H1 (cell line): ENCODE measurements at regions not wholly inside any gene's neighbourhood (a gene's known extent, or its start where the extent isn't known, plus 50 kb on each side); places are given as distances from the start of the nearest gene placed in this dataset.

Experiments
- CTCF ChIA-PET: fragments of 300-600 bp; sonication (Branson Sonifier 250); formaldehyde crosslinking; loops from one replicate; lab custom pipeline; 2021; ENCODE audit not compliant: partially characterized antibody; lab: Charles Lee
- POLR2A ChIA-PET: fragments of 300-600 bp; sonication (Branson Sonifier 250); formaldehyde crosslinking; loops from one replicate; lab custom pipeline; 2021; ENCODE audit warnings: inconsistent platforms; ENCODE audit not compliant: partially characterized antibody; lab: Charles Lee
- DNase-seq, 2 experiments: peaks; one replicate each; pipeline versions ENCODE4 v3.0.0 to v3.0.0-alpha.2; 2010 to 2022; ENCODE audit warnings: low spot score in 2 of 2, low read depth in 1 of 2, mixed read lengths in 1 of 2
- FAIRE-seq: peaks from 2 replicates; lab custom pipeline; 2011; peaks lifted over from hg19 to GRCh38; lab: Jason Lieb, UNC
- H2AFZ ChIP-seq: 2 replicates; pipeline ENCODE4 v1.8.1; 2012; ENCODE audit warnings: low read length, inconsistent platforms
- H2AK5ac ChIP-seq: 2 replicates; pipeline ENCODE4 v1.6.1; 2013; ENCODE audit warnings: low read depth, low read length
- H2BK120ac ChIP-seq: replicated peaks from 2 replicates; pipeline ENCODE3; 2013; ENCODE audit warnings: low read depth, low read length, inconsistent platforms
- H2BK12ac ChIP-seq: 2 replicates; pipeline ENCODE4 v1.6.1; 2013; ENCODE audit warnings: low read depth, low read length
- H2BK15ac ChIP-seq: 2 replicates; pipeline ENCODE4 v1.6.1; 2013; ENCODE audit warnings: low read length
- H2BK20ac ChIP-seq: 2 replicates; pipeline ENCODE4 v1.6.1; 2013; ENCODE audit warnings: low read length
- H2BK5ac ChIP-seq: 2 replicates; pipeline ENCODE4 v1.6.1; 2013; ENCODE audit warnings: low read depth, low read length
- H3K14ac ChIP-seq: 2 replicates; pipeline ENCODE4 v1.6.1; 2013; ENCODE audit warnings: inconsistent platforms; ENCODE audit not compliant: insufficient read length
- H3K18ac ChIP-seq: 2 replicates; pipeline ENCODE4 v1.6.1; 2013; ENCODE audit warnings: low read length; ENCODE audit errors: extremely low read depth
- H3K23ac ChIP-seq: 2 replicates; pipeline ENCODE4 v1.6.1; 2013; ENCODE audit warnings: inconsistent platforms; ENCODE audit not compliant: insufficient read length
- H3K23me2 ChIP-seq: 2 replicates; pipeline ENCODE4 v1.6.1; 2013; ENCODE audit warnings: low read depth, low read length
- H3K27ac ChIP-seq: 2 replicates; pipeline ENCODE4 v1.6.1; 2011; ENCODE audit warnings: low read depth, low read length, inconsistent platforms
- H3K27me3 ChIP-seq, 4 experiments: replicated peaks in 1 of 4; 1 replicate in 1 of 4; 2 replicates in 3 of 4; pipeline versions ENCODE4 v1.6.1 to v1.8.1; 2011 to 2013; ENCODE audit warnings: low read length in 3 of 4, mild to moderate bottlenecking in 3 of 4, inconsistent platforms in 2 of 4, mixed read lengths in 2 of 4, moderate library complexity in 1 of 4; ENCODE audit not compliant: control insufficient read depth in 3 of 4, insufficient read depth in 3 of 4; ENCODE audit errors: extremely low read depth in 1 of 4
- H3K36me3 ChIP-seq, 4 experiments: 2 replicates each; pipeline versions ENCODE4 v1.6.1 to v1.8.1; 2011 to 2013; ENCODE audit warnings: mild to moderate bottlenecking in 4 of 4, low read length in 3 of 4, moderate library complexity in 2 of 4, control low read depth in 1 of 4, inconsistent platforms in 1 of 4; ENCODE audit not compliant: insufficient read depth in 4 of 4, control insufficient read depth in 2 of 4
- H3K4ac ChIP-seq: replicated peaks from 2 replicates; pipeline ENCODE3; 2013; ENCODE audit warnings: low read length, low read depth, mixed read lengths, inconsistent platforms; ENCODE audit not compliant: insufficient read length
- H3K4me1 ChIP-seq, 4 experiments: replicated peaks in 1 of 4; 1 replicate in 1 of 4; 2 replicates in 3 of 4; pipeline versions ENCODE4 v1.6.1 to v1.8.1; 2011 to 2013; ENCODE audit warnings: low read length in 3 of 4, inconsistent platforms in 2 of 4, mixed read lengths in 1 of 4; ENCODE audit not compliant: insufficient read depth in 4 of 4, control insufficient read depth in 3 of 4
- H3K4me2 ChIP-seq, 2 experiments: 2 replicates each; pipeline versions ENCODE4 v1.6.1 to v1.8.1; 2011 to 2013; ENCODE audit warnings: low read depth in 2 of 2, low read length in 2 of 2, control low read depth in 1 of 2, inconsistent platforms in 1 of 2, mild to moderate bottlenecking in 1 of 2; ENCODE audit not compliant: insufficient read depth in 1 of 2
- H3K4me3 ChIP-seq, 4 experiments: fragments of 200-600, 300-600 bp in 1 of 4; sonication (generic), shearing (Covaris generic), sonication (Bioruptor Twin) in 1 of 4; 2 replicates each; pipeline versions ENCODE4 v1.5.1 to v1.8.1; 2011 to 2016; ENCODE audit warnings: low read length in 4 of 4, low read depth in 3 of 4, control low read depth in 2 of 4, inconsistent platforms in 2 of 4, mild to moderate bottlenecking in 2 of 4, mixed read lengths in 1 of 4, moderate library complexity in 1 of 4; ENCODE audit not compliant: insufficient read depth in 2 of 4; ENCODE audit errors: extremely low read depth in 1 of 4
- H3K56ac ChIP-seq: replicated peaks from 2 replicates; pipeline ENCODE3; 2013; ENCODE audit warnings: low read depth, mild to moderate bottlenecking, mixed read lengths, low read length, inconsistent platforms; ENCODE audit not compliant: insufficient read length
- H3K79me1 ChIP-seq: 2 replicates; pipeline ENCODE4 v1.6.1; 2013; ENCODE audit warnings: low read depth, low read length, control low read depth
- H3K79me2 ChIP-seq, 2 experiments: 2 replicates each; pipeline versions ENCODE4 v1.6.1 to v1.8.1; 2012 to 2013; ENCODE audit warnings: low read length in 2 of 2, mild to moderate bottlenecking in 2 of 2, inconsistent platforms in 1 of 2; ENCODE audit not compliant: insufficient read depth in 2 of 2, control insufficient read depth in 1 of 2
- H3K9ac ChIP-seq, 4 experiments: replicated peaks in 1 of 4; 1 replicate in 1 of 4; 2 replicates in 3 of 4; pipeline versions ENCODE4 v1.6.1 to v1.8.1; 2011 to 2013; ENCODE audit warnings: low read depth in 3 of 4, low read length in 3 of 4, control low read depth in 2 of 4, mild to moderate bottlenecking in 2 of 4, moderate library complexity in 2 of 4, inconsistent platforms in 1 of 4; ENCODE audit errors: extremely low read depth in 1 of 4
- H3K9me3 ChIP-seq, 2 experiments: 2 replicates each; pipeline versions ENCODE4 v1.6.1 to v1.8.1; 2012 to 2013; ENCODE audit warnings: mild to moderate bottlenecking in 2 of 2, moderate library complexity in 2 of 2, control low read depth in 1 of 2, inconsistent platforms in 1 of 2, low read depth in 1 of 2, low read length in 1 of 2, mixed read lengths in 1 of 2; ENCODE audit not compliant: insufficient read depth in 2 of 2
- H4K20me1 ChIP-seq, 2 experiments: replicated peaks in 1 of 2; 2 replicates each; pipeline versions ENCODE3 to v1.8.1; 2011 to 2013; ENCODE audit warnings: inconsistent platforms in 2 of 2, low read length in 2 of 2, mild to moderate bottlenecking in 1 of 2; ENCODE audit not compliant: insufficient read depth in 2 of 2, control insufficient read depth in 1 of 2
- H4K5ac ChIP-seq: 2 replicates; pipeline ENCODE4 v1.6.1; 2013; ENCODE audit warnings: low read length, low read depth, mixed read lengths, inconsistent platforms; ENCODE audit not compliant: insufficient read length
- H4K8ac ChIP-seq: 2 replicates; pipeline ENCODE4 v1.8.0; 2013; ENCODE audit warnings: mild to moderate bottlenecking, moderate library complexity, low read length, inconsistent platforms; ENCODE audit not compliant: insufficient read depth; ENCODE audit errors: extremely low read depth
- H4K91ac ChIP-seq: replicated peaks from 2 replicates; pipeline ENCODE3; 2013; ENCODE audit warnings: low read length, mixed read lengths, inconsistent platforms; ENCODE audit not compliant: insufficient read length
- BACH1 ChIP-seq: IDR thresholded peaks from 2 replicates; pipeline ENCODE4 v1.6.1; 2012; ENCODE audit warnings: low read length, improper control_type of control experiment
- EP300 ChIP-seq, 2 experiments: IDR thresholded peaks; 1 replicate in 1 of 2; 2 replicates in 1 of 2; pipeline ENCODE4 v1.6.1; 2011 to 2012; ENCODE audit warnings: low read depth in 2 of 2, low read length in 2 of 2, mild to moderate bottlenecking in 2 of 2, borderline replicate concordance in 1 of 2, inconsistent platforms in 1 of 2, moderate library complexity in 1 of 2
- SIRT6 ChIP-seq: IDR thresholded peaks from one replicate; pipeline ENCODE4 v1.7.1; 2012; ENCODE audit warnings: low read length, inconsistent platforms
- SP2 ChIP-seq: IDR thresholded peaks from 2 replicates; pipeline ENCODE4 v1.6.1; 2012; ENCODE audit warnings: mild to moderate bottlenecking, low read length, inconsistent platforms
- WGBS, 2 experiments: shearing (Covaris generic) in 1 of 2; methylation state at CpG; one replicate each; pipeline versions ENCODE4 v1.1.6 to v1.1.7; 2013 to 2015; ENCODE audit warnings: low lambda C conversion rate in 2 of 2, mixed read lengths in 2 of 2, inconsistent platforms in 1 of 2, low coverage in 1 of 2, missing lambda C conversion rate in 1 of 2; ENCODE audit not compliant: insufficient replicate concordance in 2 of 2, insufficient coverage in 1 of 2, insufficient read length in 1 of 2; ENCODE audit errors: extremely low coverage in 1 of 2, missing lambda C conversion rate in 1 of 2; 5-methylcytosine and 5-hydroxymethylcytosine counted together

DNA sequence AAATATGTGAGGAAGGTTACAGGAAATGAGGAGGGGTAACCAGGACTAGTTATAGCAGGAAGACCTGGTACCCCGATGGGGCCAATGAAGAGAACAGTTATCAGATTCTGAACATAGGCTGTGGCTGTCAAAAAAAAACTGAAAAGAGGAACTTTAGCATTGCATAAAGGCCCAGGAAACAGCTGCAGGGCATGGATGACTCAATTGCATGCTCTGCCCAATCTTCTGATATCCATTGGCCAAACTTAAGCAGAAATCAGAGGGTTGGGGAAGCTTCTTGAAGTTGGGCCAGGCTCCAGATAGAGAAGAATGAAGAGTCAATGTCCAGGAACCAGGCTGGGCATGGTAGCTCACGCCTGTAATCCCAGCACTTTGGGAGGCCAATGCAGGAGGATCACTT lies 1222.4 kb upstream of the PRKX start:
- H3K4me1 ChIP-seq = no peaks in the 10 kb centered on the region
- H3K56ac ChIP-seq = no peak overlapping the region
- H3K4me3 ChIP-seq = no peak overlapping the region
- POLR2A ChIA-PET = no interaction called here
- H3K27ac ChIP-seq = no peak overlapping the region
- no peak overlapping the region for H4K8ac ChIP-seq
- no peak overlapping the region for H3K4ac ChIP-seq
- FAIRE-seq (no peak), DNase-seq (no peak)
- H3K9me3 ChIP-seq = no peaks in the 10 kb centered on the region
- no peak overlapping the region for H4K5ac ChIP-seq
- no peak overlapping the region for H2BK12ac ChIP-seq
- no peak overlapping the region for H3K4me2 ChIP-seq
- CTCF ChIA-PET = interaction anchor here (0.6 kb wide), 1 partner anchor 666 kb away, joined by 3 read pairs; no protein-coding TSS in a partner anchor
- no peaks in the 10 kb centered on the region for H3K36me3 ChIP-seq
- no peak overlapping the region for H3K23ac ChIP-seq
- H3K23me2 ChIP-seq = no peaks in the 10 kb centered on the region
- no peaks in the 10 kb centered on the region for H3K79me2 ChIP-seq
- H2BK5ac ChIP-seq = no peak overlapping the region
- H2BK20ac ChIP-seq = no peak overlapping the region
- H3K18ac ChIP-seq = no peak overlapping the region
- TF ChIP-seq SP2 (no peak), BACH1 (no peak), EP300 (IDR thresholded peaks at IDR 0.05; ENCODE audit: borderline replicate concordance in 1 of 2, low read depth in 2 of 2, low read length in 2 of 2) (no peak), SIRT6 (no peak)
- H4K20me1 ChIP-seq = no peaks in the 10 kb centered on the region
- H2AK5ac ChIP-seq = no peak overlapping the region
- H3K27me3 ChIP-seq = no peaks in the 10 kb centered on the region
- no peak overlapping the region for H4K91ac ChIP-seq
- H2BK15ac ChIP-seq = no peak overlapping the region
- no peaks in the 10 kb centered on the region for H3K79me1 ChIP-seq
- H2AFZ ChIP-seq = no peak overlapping the region
- H2BK120ac ChIP-seq = no peak overlapping the region
- H3K14ac ChIP-seq = no peak overlapping the region
- H3K9ac ChIP-seq = no peak overlapping the region
- 100% methylated on average over 1 of the region's 2 CpGs; no CpG with 5 or more reads in 1 of the 2 experiments for WGBS, 2 experiments
